Calu3 (cell line): ENCODE measurements at regions not wholly inside any gene's neighbourhood (a gene's known extent, or its start where the extent isn't known, plus 50 kb on each side); places are given as distances from the start of the nearest gene placed in this dataset.

Experiments
- BruUV-seq: library from RNA; stranded (reverse); fragments of 400-500 nt; replicated peaks from 2 replicates; lab custom pipeline; 2021; lab: Mats Ljungman, UMichigan
- CTCF ChIA-PET: fragments of 300-600 bp; sonication (Branson Sonifier 250); formaldehyde crosslinking; loops from one replicate; lab custom pipeline; 2022; ENCODE audit warnings: antibody characterized with exemption; lab: Charles Lee
- DNase-seq: peaks from one replicate; pipeline ENCODE4 v3.0.0; 2022
- H3K27ac Mint-ChIP-seq: one replicate; pipeline ENCODE4 v1.8.0; 2022; ENCODE audit warnings: mixed read lengths; ENCODE audit not compliant: unreplicated experiment
- H3K27me3 Mint-ChIP-seq: one replicate; pipeline ENCODE4 v1.8.0; 2022; ENCODE audit warnings: mixed read lengths; ENCODE audit not compliant: unreplicated experiment
- H3K36me3 Mint-ChIP-seq: one replicate; pipeline ENCODE4 v1.8.0; 2022; ENCODE audit warnings: mild to moderate bottlenecking, moderate library complexity, mixed read lengths; ENCODE audit not compliant: insufficient read depth, unreplicated experiment
- H3K4me1 Mint-ChIP-seq: one replicate; pipeline ENCODE4 v1.8.0; 2022; ENCODE audit warnings: mild to moderate bottlenecking, low read depth, mixed read lengths; ENCODE audit not compliant: unreplicated experiment
- H3K4me3 Mint-ChIP-seq: one replicate; pipeline ENCODE4 v1.8.0; 2022; ENCODE audit warnings: mild to moderate bottlenecking, low read depth, moderate library complexity, mixed read lengths; ENCODE audit not compliant: unreplicated experiment
- H3K9me3 Mint-ChIP-seq: one replicate; pipeline ENCODE4 v1.8.0; 2022; ENCODE audit warnings: low read depth, mixed read lengths; ENCODE audit not compliant: unreplicated experiment
- intact Hi-C: fragments of 100-400 bp; cut with micrococcal nuclease; formaldehyde crosslinking; loops from one replicate; pipeline ENCODE4 v1.10.0; 2022; ENCODE audit not compliant: unreplicated experiment
- TF ChIP-seq, protein P1 (sequence below): fragments of 200-600 bp; IDR thresholded peaks from one replicate; pipeline ENCODE4 v1.8.0; 2022; ENCODE audit warnings: antibody characterized with exemption; ENCODE audit not compliant: unreplicated experiment

DNA sequence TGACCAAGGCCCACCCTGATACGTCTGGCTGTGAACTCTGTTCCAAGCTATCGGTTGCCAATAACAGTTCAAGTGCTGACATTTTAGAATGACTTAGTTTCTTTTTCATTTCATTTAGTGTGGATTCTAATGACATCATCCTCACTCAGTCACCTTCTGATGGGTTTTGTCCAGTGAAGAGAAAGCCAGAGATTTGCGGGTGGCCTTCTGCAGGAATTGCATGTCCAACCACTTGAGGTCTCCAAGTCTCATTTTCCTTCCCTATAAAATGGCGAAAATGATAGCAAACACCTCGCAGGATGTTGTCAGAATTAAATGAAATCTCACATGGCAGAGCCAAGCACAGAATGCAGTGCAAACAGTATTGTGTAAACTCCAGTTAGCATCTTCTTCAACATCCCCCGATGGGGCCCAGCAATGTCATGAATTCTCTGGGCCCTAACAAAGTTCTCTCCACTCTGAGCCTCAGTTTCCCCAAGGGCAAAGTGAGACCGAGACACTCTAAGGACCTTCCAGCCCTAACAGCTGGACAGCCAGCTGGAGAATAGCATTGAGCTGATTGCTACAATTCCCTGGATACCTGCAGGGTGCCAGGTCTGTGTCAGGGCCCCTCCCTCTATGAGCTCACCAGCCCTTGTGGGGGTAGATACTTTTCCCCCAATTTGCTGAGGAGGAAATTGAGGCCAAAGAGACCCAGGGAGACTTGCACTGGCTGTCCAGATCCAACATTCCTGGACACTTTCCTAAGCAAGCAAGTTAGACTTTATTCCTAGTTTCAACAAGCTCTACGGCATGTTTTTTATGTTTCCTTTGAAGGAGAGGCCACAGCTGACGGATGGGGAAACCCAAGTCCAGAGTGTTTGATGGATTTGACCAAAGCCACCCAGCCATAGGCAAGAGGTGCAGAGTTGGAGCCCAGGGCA, 286.7 kb downstream of the MN1 start:
- H3K4me3 Mint-ChIP-seq: no peak overlapping the region
- H3K27ac Mint-ChIP-seq: no peak overlapping the region
- no TSS peak for BruUV-seq
- no peak for DNase-seq
- no peaks in the 10 kb centered on the region for H3K36me3 Mint-ChIP-seq
- no peaks in the 10 kb centered on the region for H3K9me3 Mint-ChIP-seq
- TF ChIP-seq, protein P1, sequence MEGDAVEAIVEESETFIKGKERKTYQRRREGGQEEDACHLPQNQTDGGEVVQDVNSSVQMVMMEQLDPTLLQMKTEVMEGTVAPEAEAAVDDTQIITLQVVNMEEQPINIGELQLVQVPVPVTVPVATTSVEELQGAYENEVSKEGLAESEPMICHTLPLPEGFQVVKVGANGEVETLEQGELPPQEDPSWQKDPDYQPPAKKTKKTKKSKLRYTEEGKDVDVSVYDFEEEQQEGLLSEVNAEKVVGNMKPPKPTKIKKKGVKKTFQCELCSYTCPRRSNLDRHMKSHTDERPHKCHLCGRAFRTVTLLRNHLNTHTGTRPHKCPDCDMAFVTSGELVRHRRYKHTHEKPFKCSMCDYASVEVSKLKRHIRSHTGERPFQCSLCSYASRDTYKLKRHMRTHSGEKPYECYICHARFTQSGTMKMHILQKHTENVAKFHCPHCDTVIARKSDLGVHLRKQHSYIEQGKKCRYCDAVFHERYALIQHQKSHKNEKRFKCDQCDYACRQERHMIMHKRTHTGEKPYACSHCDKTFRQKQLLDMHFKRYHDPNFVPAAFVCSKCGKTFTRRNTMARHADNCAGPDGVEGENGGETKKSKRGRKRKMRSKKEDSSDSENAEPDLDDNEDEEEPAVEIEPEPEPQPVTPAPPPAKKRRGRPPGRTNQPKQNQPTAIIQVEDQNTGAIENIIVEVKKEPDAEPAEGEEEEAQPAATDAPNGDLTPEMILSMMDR: no peak
- intact Hi-C loops: no loop called here
- peaks cover 15% of the 10 kb centered on the region for H3K27me3 Mint-ChIP-seq
- CTCF ChIA-PET: no interaction called here
- H3K4me1 Mint-ChIP-seq: peaks cover 12% of the 10 kb centered on the region

DNA sequence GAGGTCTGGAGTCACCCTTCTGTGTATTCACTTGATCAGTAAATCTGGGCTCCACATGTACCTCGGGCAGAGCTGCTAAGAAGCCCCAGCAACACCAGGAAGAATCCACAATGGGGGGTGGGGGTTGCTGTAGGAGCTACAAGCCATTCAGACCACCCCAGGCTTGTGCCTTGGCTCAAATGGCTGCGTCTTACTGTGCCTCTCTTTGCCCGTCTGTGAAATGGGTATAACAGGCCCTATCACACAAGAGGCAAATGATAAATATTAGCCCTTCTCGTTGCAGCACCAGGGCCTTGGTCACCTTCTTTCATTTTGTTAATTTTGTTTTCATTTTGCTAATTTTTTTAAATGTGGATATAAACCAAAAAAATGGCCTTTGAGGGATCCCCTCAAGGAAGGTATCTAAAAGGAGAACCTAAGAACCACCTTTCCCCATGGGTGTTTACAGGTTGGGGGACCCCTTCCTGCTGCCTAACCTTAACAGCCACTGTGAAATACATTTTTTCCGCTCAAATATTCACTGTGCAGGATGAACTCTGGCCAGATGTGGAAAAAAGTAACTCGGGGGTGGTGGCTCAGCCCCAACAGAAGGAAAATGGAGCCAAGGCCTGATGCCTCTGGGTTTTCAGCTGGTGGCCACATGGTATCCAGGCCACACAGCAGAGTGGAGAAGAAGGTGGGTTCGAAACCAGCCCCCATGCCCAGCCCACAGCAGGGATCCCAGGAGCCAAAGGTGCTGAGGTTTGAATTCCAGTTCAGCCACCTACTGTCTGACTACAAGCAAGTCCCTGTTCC, 284.0 kb downstream of the MN1 start:
- Mint-ChIP-seq H3K27me3 (peaks cover 7% of the 10 kb centered on the region), H3K36me3 (no peaks in the 10 kb centered on the region), H3K27ac (no peak overlapping the region), H3K4me3 (no peak overlapping the region), H3K9me3 (no peaks in the 10 kb centered on the region), H3K4me1 (peaks cover 7% of the 10 kb centered on the region)
- no peak for DNase-seq
- CTCF ChIA-PET: no interaction called here
- no TSS peak for BruUV-seq
- intact Hi-C loops: no loop called here
- TF ChIP-seq, protein P1: no peak

DNA sequence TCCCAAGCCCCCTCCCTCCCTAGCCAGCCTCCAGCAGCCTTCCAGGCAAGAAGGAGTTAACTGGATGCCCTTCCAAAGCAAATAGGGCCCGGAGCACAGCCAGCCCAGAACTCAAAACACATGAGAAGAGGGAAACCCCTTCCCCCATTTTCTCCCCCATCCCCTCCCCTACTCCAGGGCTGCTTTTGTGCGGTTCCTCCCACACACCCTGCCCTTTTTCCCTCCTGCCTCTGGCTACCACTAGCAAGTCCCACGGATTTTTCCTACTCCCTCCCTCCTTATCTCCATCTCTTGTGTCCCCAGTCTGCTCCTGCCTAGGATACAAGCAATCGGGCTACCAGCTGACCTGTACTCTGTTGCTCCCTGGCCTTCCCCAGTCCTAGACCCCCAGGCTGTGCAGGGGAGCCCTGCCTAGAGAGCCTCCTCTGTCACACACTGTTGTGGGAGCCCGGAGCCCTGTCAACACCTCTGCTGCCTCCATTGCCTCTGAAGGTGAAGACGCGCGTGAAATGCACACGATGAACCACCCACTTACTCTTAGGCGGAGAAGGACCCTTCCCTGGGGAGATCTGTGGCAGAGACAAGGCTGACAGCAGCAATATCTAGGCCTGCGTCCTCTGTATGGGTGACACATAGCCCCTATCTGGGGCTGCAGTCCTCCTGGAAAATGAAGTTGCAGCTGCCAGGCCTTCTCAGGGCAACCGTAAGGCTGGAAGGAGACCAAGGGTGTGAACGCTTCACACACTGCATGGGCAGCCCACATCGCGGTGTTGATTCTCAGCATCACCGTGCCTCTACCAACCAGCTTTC, 282.8 kb downstream of the MN1 start:
- no peak for DNase-seq
- TF ChIP-seq, protein P1: no peak
- Mint-ChIP-seq H3K27me3 (peaks cover 19% of the 10 kb centered on the region), H3K36me3 (no peaks in the 10 kb centered on the region), H3K9me3 (no peaks in the 10 kb centered on the region), H3K4me3 (no peak overlapping the region), H3K4me1 (no peaks in the 10 kb centered on the region), H3K27ac (no peak overlapping the region)
- no TSS peak for BruUV-seq
- intact Hi-C loops: no loop called here
- CTCF ChIA-PET: no interaction called here

DNA sequence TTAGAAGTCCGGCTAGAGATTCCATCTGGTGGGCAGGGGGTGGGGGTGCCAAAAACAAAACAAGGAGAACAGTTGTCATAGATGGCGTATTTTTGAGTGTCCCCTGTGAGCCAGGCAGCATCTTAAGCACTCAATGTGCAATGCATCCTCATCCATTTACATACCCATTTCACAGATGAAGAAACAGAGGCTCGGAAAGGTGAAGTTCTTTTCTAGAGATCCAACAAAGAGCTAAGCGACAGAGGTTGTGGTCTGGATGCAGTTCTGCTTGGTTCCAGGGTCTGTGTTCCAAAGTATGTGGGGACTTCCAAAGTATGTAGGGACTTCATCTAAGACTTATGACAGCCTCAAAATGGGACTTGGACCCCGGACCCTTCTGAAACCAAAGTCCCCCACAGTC, 277.8 kb downstream of the MN1 start:
- no peak overlapping the region for H3K4me3 Mint-ChIP-seq
- no peak for DNase-seq
- BruUV-seq: no TSS peak
- H3K27me3 Mint-ChIP-seq: peaks cover 62% of the 10 kb centered on the region
- TF ChIP-seq, protein P1: no peak
- no peaks in the 10 kb centered on the region for H3K36me3 Mint-ChIP-seq
- H3K4me1 Mint-ChIP-seq: no peaks in the 10 kb centered on the region
- H3K9me3 Mint-ChIP-seq: no peaks in the 10 kb centered on the region
- CTCF ChIA-PET: no interaction called here
- intact Hi-C loops: no loop called here
- no peak overlapping the region for H3K27ac Mint-ChIP-seq
